ENCODE measurements at regions not wholly inside any gene's neighbourhood (a gene's known extent, or its start where the extent isn't known, plus 50 kb on each side); places are given as distances from the start of the nearest gene placed in this dataset.

DNA sequence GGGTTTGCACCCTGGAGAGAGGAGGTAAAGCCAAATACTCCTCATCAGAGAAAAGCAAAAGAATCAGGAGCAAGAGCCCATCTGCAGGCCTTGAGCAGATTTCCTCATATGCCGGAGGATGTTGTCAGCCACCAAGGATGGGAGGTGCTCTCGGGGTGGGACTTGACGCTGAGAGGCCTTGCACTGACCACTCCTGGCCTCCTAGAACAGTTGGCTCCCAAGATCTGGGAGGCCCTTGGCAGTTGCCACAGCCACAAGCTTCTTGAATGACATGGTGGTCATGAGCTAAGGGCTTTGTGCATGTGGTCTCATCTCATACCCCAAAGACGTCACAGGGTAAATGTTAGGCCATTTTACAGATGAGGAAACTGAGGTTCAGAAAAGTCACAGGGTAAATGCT is 75.2 kb upstream of the PMEPA1 start:
- DNase-seq: no peak
- Mint-ChIP-seq H3K27me3 (ENCODE audit: low read depth in 2 of 2) (peaks cover 7 to 12% of the 10 kb centered on the region in 2 donors), H3K27ac (no peak overlapping the region), H3K9me3 (no peaks in the 10 kb centered on the region), H3K4me3 (no peak overlapping the region), H3K36me3 (no peaks in the 10 kb centered on the region), H3K4me1 (no peaks in the 10 kb centered on the region)
- H3K4me3 ChIP-seq (ENCODE audit: low read length): no peak overlapping the region
- no peaks in the 10 kb centered on the region for H3K9me3 ChIP-seq (ENCODE audit: control insufficient read depth, insufficient read depth, low read length)
- WGBS (ENCODE audit: insufficient coverage): 92% methylated on average over 4 of the region's 4 CpGs
- TF ChIP-seq, protein P1, sequence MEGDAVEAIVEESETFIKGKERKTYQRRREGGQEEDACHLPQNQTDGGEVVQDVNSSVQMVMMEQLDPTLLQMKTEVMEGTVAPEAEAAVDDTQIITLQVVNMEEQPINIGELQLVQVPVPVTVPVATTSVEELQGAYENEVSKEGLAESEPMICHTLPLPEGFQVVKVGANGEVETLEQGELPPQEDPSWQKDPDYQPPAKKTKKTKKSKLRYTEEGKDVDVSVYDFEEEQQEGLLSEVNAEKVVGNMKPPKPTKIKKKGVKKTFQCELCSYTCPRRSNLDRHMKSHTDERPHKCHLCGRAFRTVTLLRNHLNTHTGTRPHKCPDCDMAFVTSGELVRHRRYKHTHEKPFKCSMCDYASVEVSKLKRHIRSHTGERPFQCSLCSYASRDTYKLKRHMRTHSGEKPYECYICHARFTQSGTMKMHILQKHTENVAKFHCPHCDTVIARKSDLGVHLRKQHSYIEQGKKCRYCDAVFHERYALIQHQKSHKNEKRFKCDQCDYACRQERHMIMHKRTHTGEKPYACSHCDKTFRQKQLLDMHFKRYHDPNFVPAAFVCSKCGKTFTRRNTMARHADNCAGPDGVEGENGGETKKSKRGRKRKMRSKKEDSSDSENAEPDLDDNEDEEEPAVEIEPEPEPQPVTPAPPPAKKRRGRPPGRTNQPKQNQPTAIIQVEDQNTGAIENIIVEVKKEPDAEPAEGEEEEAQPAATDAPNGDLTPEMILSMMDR (IDR thresholded peaks at IDR 0.05): no peak
- ATAC-seq: no peak
- H3K27ac ChIP-seq (ENCODE audit: low read length): no peak overlapping the region
- H3K4me1 ChIP-seq (ENCODE audit: control insufficient read depth, insufficient read depth, low read length): no peaks in the 10 kb centered on the region
- no peaks in the 10 kb centered on the region for H3K27me3 ChIP-seq (ENCODE audit: control insufficient read depth, insufficient read depth, low read length)
- intact Hi-C loops (cut with micrococcal nuclease): no loop called here
- no peaks in the 10 kb centered on the region for H3K36me3 ChIP-seq (ENCODE audit: control insufficient read depth, insufficient read depth, low read length)

DNA sequence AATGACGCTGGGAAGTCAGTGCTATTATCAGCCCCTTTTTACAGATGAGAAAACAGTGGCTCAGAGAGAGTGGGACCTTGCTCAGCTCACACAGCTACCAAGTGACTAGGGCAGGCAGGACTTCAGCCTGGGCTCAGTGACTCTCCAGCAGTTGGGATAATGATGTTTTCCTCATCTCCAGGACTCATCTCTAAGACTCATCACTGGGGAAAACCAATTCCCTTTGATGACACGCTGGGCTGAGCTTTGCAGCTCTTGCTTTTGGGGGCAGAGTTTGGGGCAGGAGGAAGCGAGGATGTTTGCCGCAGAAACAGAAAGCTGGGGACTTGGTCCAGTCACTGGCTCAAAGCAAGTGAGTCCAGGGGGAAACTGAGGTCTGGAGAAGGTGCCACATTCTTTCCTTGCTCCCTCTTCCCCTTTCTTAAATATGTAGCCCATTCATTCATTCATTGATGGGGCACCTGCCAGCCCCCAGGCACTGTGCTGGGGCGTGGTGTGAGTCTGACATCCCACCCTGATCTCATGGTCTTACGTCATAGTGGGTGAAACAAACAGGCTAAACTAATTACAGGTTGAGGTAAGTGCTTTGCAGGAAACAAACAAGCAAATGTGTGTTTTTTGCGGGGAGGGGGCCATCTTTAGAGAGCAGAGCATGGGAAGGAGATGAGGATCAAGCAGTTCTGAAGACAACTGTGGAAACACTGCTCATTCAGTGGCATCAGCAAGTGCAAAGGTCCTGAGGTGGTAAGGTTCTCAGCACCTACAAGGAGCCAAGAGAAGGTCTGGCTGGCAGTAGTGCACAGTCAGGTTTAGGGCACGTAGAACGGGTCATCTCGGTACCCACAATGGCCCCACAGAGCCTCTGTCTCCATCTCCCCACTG is 74.4 kb upstream of the PMEPA1 start:
- H3K27me3 ChIP-seq (ENCODE audit: control insufficient read depth, insufficient read depth, low read length): no peaks in the 10 kb centered on the region
- Mint-ChIP-seq H3K9me3 (no peaks in the 10 kb centered on the region), H3K36me3 (no peaks in the 10 kb centered on the region), H3K27ac (no peak overlapping the region), H3K4me1 (no peaks in the 10 kb centered on the region), H3K27me3 (ENCODE audit: low read depth in 2 of 2) (peaks cover 7 to 16% of the 10 kb centered on the region in 2 donors), H3K4me3 (no peak overlapping the region)
- TF ChIP-seq, protein P1 (IDR thresholded peaks at IDR 0.05): no peak
- H3K4me3 ChIP-seq (ENCODE audit: low read length): no peak overlapping the region
- 88% methylated on average over 10 of the region's 10 CpGs for WGBS (ENCODE audit: insufficient coverage)
- no peaks in the 10 kb centered on the region for H3K36me3 ChIP-seq (ENCODE audit: control insufficient read depth, insufficient read depth, low read length)
- intact Hi-C loops (cut with micrococcal nuclease): no loop called here
- ATAC-seq (no peak), DNase-seq (no peak)
- H3K9me3 ChIP-seq (ENCODE audit: control insufficient read depth, insufficient read depth, low read length): no peaks in the 10 kb centered on the region
- H3K4me1 ChIP-seq (ENCODE audit: control insufficient read depth, insufficient read depth, low read length): no peaks in the 10 kb centered on the region
- H3K27ac ChIP-seq (ENCODE audit: low read length): no peak overlapping the region

DNA sequence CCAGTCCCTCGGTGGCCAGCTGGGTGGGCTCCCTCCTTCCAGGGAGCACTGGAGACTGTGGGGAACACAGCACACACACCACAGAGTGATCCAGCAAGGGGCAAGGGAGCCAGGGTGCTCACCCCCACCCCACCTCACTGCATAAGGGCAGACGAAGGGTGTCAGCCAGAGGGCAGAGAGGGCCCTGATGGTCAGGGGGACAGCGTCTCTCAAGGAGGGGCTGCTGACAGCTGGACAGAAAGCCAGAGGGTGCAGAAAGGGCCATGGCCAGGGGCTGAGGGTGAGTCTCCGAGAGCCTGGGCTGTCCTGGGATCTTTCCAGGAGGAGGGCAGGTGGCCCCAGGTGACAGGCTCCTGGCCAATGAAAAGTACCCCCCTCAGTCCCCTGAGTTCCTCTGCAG is 73.4 kb upstream of the PMEPA1 start:
- ATAC-seq (no peak), DNase-seq (no peak)
- H3K4me3 ChIP-seq (ENCODE audit: low read length): no peak overlapping the region
- Mint-ChIP-seq H3K36me3 (no peaks in the 10 kb centered on the region), H3K27me3 (ENCODE audit: low read depth in 2 of 2) (peaks cover 13 to 24% of the 10 kb centered on the region in 2 donors), H3K4me3 (no peak overlapping the region), H3K27ac (no peak overlapping the region), H3K9me3 (no peaks in the 10 kb centered on the region), H3K4me1 (no peaks in the 10 kb centered on the region)
- no peaks in the 10 kb centered on the region for H3K27me3 ChIP-seq (ENCODE audit: control insufficient read depth, insufficient read depth, low read length)
- H3K36me3 ChIP-seq (ENCODE audit: control insufficient read depth, insufficient read depth, low read length): no peaks in the 10 kb centered on the region
- WGBS (ENCODE audit: insufficient coverage): 86% methylated on average over 4 of the region's 4 CpGs
- intact Hi-C loops (cut with micrococcal nuclease): no loop called here
- TF ChIP-seq, protein P1 (IDR thresholded peaks at IDR 0.05): no peak
- H3K4me1 ChIP-seq (ENCODE audit: control insufficient read depth, insufficient read depth, low read length): no peaks in the 10 kb centered on the region
- no peaks in the 10 kb centered on the region for H3K9me3 ChIP-seq (ENCODE audit: control insufficient read depth, insufficient read depth, low read length)
- no peak overlapping the region for H3K27ac ChIP-seq (ENCODE audit: low read length)

DNA sequence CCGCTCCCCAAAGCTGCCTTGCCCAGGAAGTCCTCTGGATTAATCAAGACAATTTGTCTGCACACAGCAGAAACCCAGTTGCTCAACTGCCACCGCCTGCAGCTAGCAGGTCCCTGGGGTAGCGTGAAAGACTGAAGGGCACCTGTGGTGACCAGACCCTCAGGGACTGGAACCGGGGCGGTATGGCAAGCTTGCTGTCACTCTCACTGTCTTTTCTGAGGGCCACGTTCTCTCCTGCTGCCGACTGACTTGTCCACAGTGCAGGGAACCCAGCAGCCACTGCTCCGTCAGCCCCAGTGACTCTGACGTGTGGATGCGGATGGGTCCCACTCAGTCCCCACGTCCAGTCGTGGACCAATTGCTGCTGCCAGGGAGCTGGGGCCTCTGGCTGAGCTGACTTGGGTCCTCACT is 72.8 kb upstream of the PMEPA1 start:
- H3K9me3 ChIP-seq (ENCODE audit: control insufficient read depth, insufficient read depth, low read length): no peaks in the 10 kb centered on the region
- ATAC-seq (no peak), DNase-seq (no peak)
- no peak overlapping the region for H3K4me3 ChIP-seq (ENCODE audit: low read length)
- Mint-ChIP-seq H3K4me1 (no peaks in the 10 kb centered on the region), H3K27me3 (ENCODE audit: low read depth in 2 of 2) (peaks cover 13 to 24% of the 10 kb centered on the region in 2 donors), H3K9me3 (no peaks in the 10 kb centered on the region), H3K36me3 (no peaks in the 10 kb centered on the region), H3K4me3 (no peak overlapping the region), H3K27ac (no peak overlapping the region)
- intact Hi-C loops (cut with micrococcal nuclease): no loop called here
- no peaks in the 10 kb centered on the region for H3K27me3 ChIP-seq (ENCODE audit: control insufficient read depth, insufficient read depth, low read length)
- TF ChIP-seq, protein P1 (IDR thresholded peaks at IDR 0.05): no peak
- H3K27ac ChIP-seq (ENCODE audit: low read length): no peak overlapping the region
- WGBS (ENCODE audit: insufficient coverage): 94% methylated on average over 12 of the region's 12 CpGs
- H3K4me1 ChIP-seq (ENCODE audit: control insufficient read depth, insufficient read depth, low read length): no peaks in the 10 kb centered on the region
- no peaks in the 10 kb centered on the region for H3K36me3 ChIP-seq (ENCODE audit: control insufficient read depth, insufficient read depth, low read length)

All from natural killer cell (primary cell).